Fibroblast of skin of left biceps (primary cell): ENCODE measurements at regions not wholly inside any gene's neighbourhood (a gene's known extent, or its start where the extent isn't known, plus 50 kb on each side); places are given as distances from the start of the nearest gene placed in this dataset.

Experiments
- DNase-seq, 2 experiments: peaks; one replicate each; pipeline ENCODE4 v3.0.0-alpha.2; 2013; ENCODE audit warnings: low read depth in 2 of 2

DNA sequence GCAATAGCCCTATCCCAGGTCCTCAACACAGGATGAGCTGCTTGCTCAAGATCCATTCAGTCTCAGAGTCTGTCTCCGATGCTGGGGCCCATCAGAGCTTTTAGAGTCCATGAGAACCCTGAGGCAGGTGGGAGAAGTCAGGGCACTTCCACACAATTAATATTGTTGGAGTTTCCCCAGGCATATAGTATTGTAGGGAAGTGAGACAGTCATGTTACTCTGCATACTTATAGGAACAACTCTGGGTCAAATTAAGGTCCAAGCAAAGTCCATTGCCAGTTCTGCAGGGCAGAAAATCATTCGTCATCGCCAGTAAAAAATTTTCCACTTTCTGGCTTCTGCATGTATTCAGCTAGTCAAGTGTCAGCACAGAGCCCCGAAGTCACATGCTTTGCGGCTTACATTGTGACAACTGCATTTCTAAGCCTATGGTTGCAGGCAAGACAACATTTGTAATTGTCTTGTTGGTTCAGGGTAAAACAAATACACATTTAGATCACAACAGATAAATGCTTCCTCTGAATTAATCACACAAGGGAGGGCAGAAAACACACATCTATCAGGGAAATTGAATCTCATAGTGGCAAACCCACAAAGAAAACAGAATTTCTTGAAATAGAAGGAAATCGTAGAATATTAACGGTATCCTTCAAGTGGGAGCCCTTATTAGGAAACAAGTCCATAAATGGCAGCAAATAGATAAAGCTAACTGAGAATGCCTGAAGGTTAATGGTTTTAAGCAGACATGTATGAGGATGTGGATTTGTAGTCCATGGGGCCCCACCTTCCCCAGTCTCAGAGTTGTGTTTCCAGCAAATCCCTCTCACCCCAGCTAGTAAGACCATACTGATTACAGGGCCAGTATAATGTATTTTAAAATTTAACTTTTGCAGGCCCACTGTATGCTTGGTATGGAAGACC is 412.1 kb upstream of the RASGEF1B start:
- no peak for DNase-seq

DNA sequence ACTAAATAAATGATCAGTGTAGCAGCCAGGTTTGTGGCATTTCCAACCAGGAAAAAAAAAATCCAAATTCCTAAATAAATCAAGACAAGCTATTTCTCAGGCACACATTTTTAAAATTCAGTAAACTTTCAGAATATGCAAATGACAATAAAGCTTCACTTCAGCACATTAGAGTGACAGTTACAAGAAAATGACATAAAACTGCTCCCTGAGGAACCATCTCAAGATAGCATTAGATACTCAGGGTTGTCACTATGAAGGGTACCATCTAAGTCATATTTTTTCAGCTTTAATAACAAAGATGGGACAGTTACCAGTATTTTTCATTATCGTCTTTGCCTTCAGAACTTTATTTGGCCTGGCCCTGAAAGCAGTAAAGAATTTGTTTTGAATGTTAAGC is 411.3 kb upstream of the RASGEF1B start:
- no peak for DNase-seq

DNA sequence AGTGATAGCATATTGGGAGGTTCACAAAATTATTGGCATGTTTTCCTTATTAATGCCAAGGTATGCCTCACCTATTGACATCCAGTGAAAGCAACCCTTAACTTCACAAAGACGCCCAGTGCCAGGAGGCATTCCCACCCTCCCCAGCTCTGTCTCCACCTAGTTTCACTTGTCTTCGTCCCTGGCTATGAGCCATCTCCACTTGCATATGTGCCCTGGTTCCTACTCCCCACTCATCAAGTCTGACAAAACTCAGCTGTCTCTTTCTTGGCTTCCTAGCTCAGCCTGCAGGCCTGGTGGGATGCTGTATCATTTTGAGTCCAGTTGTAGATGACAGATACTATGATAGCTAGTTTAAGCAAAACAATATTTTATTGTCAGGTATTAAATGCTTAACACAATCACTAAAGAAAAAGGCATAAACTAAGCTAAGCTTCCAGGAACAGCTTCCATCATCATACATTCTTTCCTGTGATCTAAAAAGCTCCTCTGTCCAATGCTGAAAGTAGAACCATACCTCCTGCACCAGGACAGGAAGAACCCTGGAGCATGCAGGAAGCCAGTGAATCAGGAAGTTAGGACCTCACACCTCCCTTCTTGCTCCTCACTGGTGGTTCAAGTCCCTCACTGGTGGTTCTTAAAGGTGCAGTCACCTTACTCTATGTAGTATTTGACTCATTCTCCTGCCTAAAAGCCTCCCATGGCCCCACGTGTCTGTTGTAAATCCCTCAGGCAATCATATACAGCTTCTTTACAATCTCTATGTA is 410.3 kb upstream of the RASGEF1B start:
- no peak for DNase-seq

DNA sequence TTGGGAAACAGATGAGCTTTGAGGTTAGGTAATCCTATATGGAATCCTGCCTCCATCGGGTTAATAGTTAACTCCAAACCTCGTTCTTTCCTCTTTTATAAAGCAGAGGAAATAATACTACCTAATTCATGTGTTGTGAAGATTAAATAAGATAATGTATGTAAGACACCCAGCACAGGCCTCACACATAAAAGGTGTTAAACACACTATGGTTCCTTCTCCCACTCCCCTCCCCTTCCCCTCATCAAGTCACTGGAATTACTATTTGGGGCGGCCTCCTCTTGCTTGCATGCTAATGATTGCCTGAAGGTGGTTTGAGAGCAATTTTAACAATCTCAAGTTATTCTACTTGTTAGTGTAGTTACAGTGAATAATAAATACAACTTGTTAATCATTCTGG is 404.4 kb upstream of the RASGEF1B start:
- DNase-seq, result no peak

DNA sequence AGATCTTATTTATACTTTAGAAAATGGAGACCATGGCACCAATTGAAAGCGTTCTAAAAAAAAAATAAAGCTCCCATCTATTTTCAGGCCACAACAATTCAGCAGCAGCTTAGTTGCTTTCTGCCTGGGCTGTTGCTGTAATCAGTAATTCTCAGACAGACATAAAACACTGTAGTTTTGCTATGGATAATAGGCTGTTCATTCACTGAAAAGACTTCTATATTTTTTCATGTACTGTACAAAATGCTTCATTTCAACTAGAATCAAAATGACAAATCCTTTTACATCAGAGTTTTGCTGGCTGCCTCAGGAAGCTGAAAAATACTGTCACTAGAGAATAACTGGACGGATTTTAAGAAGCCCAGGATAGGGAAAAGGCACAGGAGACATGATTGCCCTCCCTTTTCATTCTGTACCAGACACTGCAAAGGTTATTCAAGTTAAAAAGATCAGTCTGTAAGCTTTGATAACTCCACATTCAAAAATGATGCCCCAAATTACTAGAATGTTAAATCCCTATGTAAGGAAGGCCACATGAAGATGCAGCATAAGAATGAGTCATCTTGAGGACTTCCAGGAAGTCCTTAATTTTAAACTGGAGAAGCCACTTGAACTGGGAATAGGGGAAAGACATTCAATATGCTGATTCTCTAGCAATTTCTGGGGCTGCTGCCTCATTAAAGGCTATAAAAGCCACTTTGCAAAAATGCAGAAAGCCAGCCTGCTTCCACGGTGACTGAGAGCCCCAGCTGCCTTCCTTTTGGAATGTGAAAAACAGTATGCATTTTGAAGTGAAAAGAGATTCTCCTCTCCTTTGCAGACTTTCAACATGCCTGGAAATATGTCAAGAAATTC is 403.2 kb upstream of the RASGEF1B start:
- no peak for DNase-seq

- no peak for DNase-seq
Measured at GRCh38 chr4:81870275-81870674, 398.6 kb upstream of the RASGEF1B start.

DNA sequence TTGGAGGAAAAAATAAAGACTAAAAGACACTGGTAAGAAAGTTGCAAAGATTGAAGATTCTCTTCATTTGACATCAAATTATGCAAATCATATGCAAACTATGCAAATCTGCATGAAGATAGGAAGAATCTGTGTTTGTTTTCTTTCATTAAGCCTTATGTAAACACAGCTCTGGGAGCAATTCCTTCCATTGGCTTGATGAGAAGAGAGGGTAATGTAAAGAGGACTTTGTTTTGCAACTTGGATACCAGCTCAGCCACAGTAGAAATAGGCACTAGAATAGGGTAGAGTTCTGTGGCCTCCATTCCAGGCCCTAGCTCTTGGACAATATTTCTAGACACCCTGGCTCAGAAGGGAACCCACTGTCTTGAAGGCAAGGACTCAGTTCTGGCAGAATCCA is 388.4 kb upstream of the RASGEF1B start:
- DNase-seq, result no peak

DNA sequence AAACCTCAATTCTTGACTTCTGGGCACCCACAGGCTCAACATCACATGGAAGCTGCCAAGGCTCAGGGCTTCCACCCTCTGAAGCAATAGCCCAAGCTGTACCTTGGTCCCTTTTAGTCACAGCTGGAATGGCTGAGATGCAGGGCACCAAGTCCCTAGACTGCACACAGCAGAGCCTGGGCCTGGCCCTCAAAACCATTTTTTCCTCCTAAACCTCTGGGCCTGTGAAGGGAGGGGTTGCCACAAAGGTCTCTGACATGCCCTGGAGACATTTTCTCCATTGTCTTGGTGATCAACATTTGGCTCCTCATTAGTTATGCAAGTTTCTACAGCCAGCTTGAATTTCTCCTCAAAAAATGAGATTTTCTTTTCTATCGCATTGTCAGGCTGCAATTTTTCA is 382.7 kb upstream of the RASGEF1B start:
- no peak for DNase-seq

DNA sequence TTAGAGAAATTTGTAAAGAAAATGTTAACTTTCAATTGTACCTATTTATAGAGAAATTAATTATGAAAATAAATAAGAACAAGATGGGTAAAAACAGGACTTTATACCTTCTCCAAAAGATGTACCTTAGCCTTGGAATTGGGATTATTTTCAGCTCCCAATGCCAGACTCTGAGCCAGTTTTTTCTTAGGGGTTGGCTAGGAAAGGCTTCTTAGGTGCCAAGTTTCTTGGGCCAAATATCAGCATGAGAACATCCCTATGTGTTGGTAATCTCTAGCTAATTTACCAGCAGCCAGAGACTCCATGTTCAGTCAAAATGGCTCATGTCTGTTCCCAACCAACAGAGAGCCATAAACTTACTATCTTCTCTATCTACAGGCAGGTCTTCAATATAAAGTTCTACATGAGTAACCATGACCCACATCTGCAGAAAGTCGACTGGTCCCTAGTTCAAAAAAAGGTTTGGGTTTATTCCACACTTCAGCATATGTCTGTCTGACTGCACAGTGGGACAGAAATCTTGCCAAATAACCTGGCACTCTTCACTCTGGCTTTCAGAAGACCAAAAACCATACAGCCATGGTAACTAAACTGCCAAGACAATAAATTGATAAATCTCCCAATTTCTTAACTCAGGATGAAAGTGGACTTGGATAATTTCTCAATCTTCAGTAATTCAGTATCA is 380.5 kb upstream of the RASGEF1B start:
- no peak for DNase-seq

DNA sequence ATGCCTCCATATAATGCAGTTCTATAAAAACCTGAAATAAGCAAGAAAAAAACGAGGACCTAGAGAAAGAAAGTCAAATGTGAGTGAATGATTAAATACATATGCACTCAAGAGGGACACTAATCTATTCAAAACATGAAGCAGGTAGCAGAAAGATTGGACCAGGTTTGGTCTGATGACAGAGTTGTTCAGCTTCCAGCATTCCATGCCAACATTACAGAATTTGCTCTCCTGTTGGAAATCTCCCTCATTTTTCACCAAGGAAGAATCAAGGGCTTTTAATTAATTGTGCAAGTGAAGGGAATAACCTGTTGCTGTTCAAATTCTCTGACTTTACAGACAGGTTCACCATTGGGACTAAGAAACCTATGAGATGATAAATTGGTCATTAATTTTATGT is 379.0 kb upstream of the RASGEF1B start:
- no peak for DNase-seq

DNA sequence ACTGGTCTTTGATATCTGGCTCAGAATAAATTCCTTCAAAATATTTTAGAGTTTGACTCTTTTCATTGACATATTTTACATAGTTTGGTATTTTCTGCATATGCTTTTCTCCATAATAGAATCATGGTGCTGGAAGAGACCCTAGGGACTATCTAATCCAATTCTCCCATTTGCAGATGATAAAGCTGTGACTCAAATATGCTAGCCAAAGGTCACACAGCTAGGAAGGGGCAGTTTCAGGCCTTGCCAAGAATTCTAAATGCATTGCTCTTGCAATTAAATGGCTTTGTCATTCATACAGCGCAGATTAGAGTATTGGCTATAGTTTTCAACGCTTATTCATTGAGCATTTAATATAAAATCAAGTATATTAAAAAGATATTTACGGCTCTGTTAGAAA is 374.1 kb upstream of the RASGEF1B start:
- DNase-seq, result no peak

DNA sequence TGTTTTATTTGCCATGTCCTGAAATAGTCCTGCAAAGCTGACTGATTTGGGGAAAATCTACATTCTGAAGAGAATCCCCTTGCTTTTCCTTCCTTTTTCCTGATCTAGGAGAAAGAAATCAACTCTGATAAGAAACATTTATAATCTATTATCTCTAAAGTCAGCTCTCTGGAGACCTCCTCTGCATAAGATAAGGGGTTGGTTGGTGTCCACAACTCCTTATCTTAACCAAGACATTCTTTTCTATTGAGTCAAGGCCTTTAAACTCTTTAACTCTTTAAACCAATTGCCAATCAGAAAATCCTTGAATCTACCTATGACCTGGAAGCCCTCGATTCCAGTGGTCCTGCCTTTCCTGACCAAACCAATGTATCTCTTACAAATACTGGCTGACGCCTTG is 373.6 kb upstream of the RASGEF1B start:
- DNase-seq, result no peak

GRCh38 chr4:81844717-81845116 is 373.0 kb upstream of the RASGEF1B start:
- DNase-seq, result peak; percentile 10 to 23

GRCh38 chr4:81839347-81840042 is 367.8 kb upstream of the RASGEF1B start:
- no peak for DNase-seq

DNA sequence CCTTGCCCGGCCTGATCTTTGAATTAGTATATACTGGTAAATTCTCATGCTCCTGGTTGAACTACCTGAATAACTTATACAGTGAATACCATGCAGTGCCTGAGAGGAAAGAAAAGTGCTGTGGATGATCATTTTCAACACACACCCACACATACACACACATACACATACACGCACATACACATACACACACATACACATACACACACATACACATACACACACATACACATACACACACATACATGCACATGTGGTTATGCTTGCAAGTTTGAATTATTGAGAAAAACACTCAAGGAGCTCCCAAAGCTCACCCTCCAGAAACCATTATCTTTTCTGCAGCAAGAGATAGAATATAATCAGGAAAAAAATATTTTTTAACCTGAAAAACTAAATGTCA is 366.9 kb upstream of the RASGEF1B start:
- no peak for DNase-seq

DNA sequence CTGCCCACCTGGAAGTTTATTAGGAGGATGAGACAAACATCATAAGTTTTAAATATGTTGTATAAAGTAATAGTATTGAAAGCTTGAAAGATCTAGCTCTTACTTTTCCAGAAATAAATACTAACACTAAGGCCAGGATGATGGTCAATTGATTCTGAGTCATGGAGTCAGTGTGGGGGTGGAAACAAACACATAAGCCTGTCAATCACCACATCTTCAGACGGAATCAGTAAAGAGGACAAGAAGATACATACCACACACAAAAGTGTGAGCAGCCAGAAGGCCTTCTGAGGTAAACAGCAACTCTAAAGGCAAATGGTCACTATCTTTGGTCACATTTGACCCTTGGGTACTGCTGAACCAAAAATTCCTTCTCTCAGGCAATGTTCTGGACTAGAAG is 365.0 kb upstream of the RASGEF1B start:
- no peak for DNase-seq

- no peak for DNase-seq
Measured at GRCh38 chr4:81833576-81833975, 361.9 kb upstream of the RASGEF1B start.

GRCh38 chr4:81828991-81829390 is 357.3 kb upstream of the RASGEF1B start:
- DNase-seq, result no peak

DNA sequence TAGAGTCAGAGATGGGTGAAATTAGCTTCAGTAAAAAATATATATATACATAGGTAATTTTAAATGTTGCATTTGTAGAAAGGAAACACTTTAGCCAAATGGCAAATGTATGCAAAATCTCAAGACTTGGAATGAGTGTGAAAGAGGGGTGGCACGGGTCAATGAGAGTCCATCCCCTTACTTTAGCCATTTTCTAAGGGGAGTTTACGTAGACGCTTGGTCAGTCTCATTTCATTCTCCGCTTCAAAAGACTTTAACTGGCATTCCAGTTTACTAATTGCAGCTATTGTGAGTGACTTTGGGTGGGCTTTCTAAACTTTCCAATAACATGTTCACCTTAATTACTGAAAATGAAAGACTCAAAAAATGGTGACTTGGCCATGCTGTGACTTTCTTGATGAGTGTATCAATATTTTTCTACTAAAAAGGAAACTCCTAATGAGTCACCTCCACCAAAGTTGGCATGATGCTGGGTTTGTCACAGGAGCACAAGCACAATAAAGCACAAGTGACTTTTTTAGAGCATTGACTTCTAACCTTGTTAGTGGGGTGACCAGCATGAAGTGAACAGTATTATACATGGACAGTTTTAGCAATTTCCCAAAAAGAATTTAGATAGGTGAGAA is 356.0 kb upstream of the RASGEF1B start:
- DNase-seq, result no peak

GRCh38 chr4:81826817-81827424 is 355.2 kb upstream of the RASGEF1B start:
- DNase-seq, result no peak
